ENCODE measurements at regions not wholly inside any gene's neighbourhood (a gene's known extent, or its start where the extent isn't known, plus 50 kb on each side); places are given as distances from the start of the nearest gene placed in this dataset.

GRCh38 chr7:12475362-12476063 lies 71.8 kb upstream of the VWDE start:
- no peak overlapping the region for H3K4me3 ChIP-seq (ENCODE audit: low read depth, low read length)
- TF ChIP-seq CTCF (IDR thresholded peaks at IDR 0.05; ENCODE audit: insufficient read depth, low read depth, low read length, missing control alignments) = no peak
- DNase-seq (ENCODE audit: low read depth) = no peak

- DNase-seq (ENCODE audit: low read depth) = no peak
- no peak overlapping the region for H3K4me3 ChIP-seq (ENCODE audit: low read depth, low read length)
These were observed 74.0 kb upstream of the VWDE start for GRCh38 chr7:12477620-12478019.

GRCh38 chr7:12481722-12482121 lies 78.1 kb upstream of the VWDE start:
- peak; percentile 20 for DNase-seq (ENCODE audit: low read depth)
- no peak for TF ChIP-seq CTCF (IDR thresholded peaks at IDR 0.05; ENCODE audit: insufficient read depth, low read depth, low read length, missing control alignments)
- no peak overlapping the region for H3K4me3 ChIP-seq (ENCODE audit: low read depth, low read length)

More at GRCh38 chr7:12477620-12478019, 74.0 kb upstream of the VWDE start:
- TF ChIP-seq CTCF (IDR thresholded peaks at IDR 0.05; ENCODE audit: insufficient read depth, low read depth, low read length, missing control alignments) = no peak

GRCh38 chr7:12485845-12486244 lies 82.2 kb upstream of the VWDE start:
- no peak for TF ChIP-seq CTCF (IDR thresholded peaks at IDR 0.05; ENCODE audit: insufficient read depth, low read depth, low read length, missing control alignments)
- no peak for DNase-seq (ENCODE audit: low read depth)
- no peak overlapping the region for H3K4me3 ChIP-seq (ENCODE audit: low read depth, low read length)

GRCh38 chr7:12488341-12488740 lies 82.2 kb upstream of the SCIN start:
- no peak for DNase-seq (ENCODE audit: low read depth)
- no peak overlapping the region for H3K4me3 ChIP-seq (ENCODE audit: low read depth, low read length)
- TF ChIP-seq CTCF (IDR thresholded peaks at IDR 0.05; ENCODE audit: insufficient read depth, low read depth, low read length, missing control alignments) = no peak

GRCh38 chr7:12490107-12490688 lies 80.3 kb upstream of the SCIN start:
- peak; percentile 34 for TF ChIP-seq CTCF (IDR thresholded peaks at IDR 0.05; ENCODE audit: insufficient read depth, low read depth, low read length, missing control alignments)
- DNase-seq (ENCODE audit: low read depth) = peak; percentile 23
- H3K4me3 ChIP-seq (ENCODE audit: low read depth, low read length) = no peak overlapping the region

- no peak for DNase-seq (ENCODE audit: low read depth)
- TF ChIP-seq CTCF (IDR thresholded peaks at IDR 0.05; ENCODE audit: insufficient read depth, low read depth, low read length, missing control alignments) = no peak
- H3K4me3 ChIP-seq (ENCODE audit: low read depth, low read length) = no peak overlapping the region
These were observed 79.6 kb upstream of the SCIN start for GRCh38 chr7:12490940-12491339.
